ENCODE measurements at regions not wholly inside any gene's neighbourhood (a gene's known extent, or its start where the extent isn't known, plus 50 kb on each side); places are given as distances from the start of the nearest gene placed in this dataset.

- DNase-seq (ENCODE audit: low read depth in 4 of 4, low spot score in 3 of 4), result no peak
Measured at GRCh38 chr22:27080036-27080578, 422.7 kb downstream of the MIAT start.

DNA sequence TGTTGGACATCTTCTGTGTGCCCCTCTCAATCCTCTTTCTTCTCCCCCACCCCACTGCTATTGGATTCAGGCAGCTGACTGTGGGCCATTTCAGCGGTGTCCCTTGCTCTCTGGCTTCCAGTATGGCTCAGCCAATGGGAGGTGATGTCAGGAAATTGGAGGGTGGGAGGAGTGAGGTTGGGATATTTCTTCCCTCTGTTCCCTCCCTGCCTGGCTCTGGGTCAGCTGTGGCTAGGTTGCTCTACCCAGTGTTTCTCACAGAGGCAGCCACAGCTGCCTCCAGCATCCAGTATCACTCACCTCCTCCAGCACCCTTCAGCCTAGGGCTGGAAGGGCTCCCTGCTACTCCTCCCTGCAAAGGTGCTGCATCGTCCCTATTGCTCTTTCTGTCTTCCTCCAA, 423.5 kb downstream of the MIAT start:
- no peak for DNase-seq (ENCODE audit: low read depth in 4 of 4, low spot score in 3 of 4)

DNA sequence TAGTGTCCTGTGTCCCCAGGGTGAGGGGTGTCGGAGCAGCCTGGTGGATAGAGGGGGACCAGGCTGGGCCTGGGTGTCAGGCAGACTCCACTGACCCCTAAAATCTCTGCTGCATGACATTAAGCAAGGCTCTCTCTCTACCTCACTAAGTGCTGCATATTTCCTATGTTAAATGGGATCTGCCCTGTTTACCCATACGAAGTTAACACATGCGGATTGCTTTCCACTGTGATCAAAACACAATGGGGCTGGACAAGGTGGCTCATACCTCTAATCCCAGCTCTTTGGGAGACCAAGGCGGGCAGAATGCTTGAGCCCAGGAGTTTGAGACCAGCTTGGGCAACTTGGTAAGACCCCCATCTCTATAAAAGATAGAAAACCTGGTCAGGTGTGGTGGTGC, 426.2 kb downstream of the MIAT start:
- DNase-seq (ENCODE audit: low read depth in 4 of 4, low spot score in 3 of 4), result no peak

GRCh38 chr22:27084130-27084529, 426.7 kb downstream of the MIAT start:
- DNase-seq (ENCODE audit: low read depth in 4 of 4, low spot score in 3 of 4), result no peak

DNA sequence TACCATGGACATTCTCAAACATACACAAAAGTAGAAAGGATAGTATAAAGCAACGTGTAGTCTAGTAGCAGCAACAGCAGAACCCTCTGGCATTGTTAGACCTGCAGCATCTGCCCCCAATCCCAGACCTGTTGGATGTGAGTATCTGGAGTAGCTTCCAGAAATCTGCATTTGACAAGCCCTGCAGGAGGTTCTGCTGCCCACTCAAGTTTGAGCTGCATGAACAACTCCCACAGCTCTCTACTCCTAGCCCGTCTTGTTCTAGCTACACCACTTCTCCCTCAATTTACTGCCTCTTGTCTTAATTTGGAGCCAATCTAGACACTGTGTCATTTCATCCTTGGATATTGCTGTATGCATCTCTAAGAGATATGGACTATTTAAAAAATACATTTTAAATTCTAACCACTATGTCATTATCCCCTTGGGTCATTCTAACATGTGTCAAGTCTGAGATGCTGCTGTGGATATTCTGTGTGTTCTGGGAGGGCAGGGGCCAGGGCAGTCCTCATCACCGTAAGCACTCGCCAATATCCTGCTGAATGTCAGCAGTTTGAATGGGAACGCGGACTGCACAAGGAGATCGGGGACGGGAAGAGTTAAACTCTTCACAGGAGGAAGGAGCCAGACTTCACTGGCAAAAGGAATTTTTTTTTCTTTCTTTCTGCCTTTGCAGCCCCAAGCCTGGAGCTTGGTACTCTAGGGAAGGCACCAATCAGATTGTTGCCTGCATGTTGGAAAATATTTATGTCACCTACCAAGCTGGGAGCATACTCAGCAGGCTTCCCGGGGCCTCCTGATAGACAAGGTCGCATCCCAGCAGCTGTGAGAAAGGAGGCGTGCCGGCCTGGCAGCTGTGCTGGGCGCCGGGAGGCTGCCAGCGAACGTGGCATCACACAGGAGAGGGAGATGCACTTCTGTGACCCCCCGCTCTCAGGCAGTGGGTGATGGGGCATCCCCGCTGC, 429.0 kb downstream of the MIAT start:
- no peak for DNase-seq (ENCODE audit: low read depth in 4 of 4, low spot score in 3 of 4)

- DNase-seq (ENCODE audit: low read depth in 4 of 4, low spot score in 3 of 4), result no peak
Measured at GRCh38 chr22:27087051-27087450, 429.7 kb downstream of the MIAT start.

- no peak for DNase-seq (ENCODE audit: low read depth in 4 of 4, low spot score in 3 of 4)
Measured at GRCh38 chr22:27088026-27088425, 430.6 kb downstream of the MIAT start.

- DNase-seq (ENCODE audit: low read depth in 4 of 4, low spot score in 3 of 4), result no peak
Measured at GRCh38 chr22:27089264-27089663, 431.9 kb downstream of the MIAT start.

DNA sequence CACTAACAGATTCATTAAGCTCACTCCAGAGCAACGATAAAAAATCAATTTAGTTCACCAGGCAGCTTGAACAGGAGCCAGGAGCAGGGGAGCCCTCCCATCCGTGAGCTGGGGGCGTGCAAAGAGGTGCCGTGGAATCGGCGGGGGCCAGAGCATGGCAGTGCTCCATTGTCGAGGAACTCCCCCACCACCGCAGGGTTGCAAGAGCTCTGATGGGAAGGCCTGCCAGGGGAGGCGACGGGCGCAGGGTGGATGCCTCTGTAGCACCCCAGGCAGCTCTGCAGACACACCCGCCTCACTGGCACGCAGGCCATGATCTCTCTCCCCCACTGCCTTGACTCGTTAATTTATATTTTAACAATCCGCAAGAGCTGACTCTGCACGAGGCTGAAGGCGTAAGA, 433.2 kb downstream of the MIAT start:
- no peak for DNase-seq (ENCODE audit: low read depth in 4 of 4, low spot score in 3 of 4)

GRCh38 chr22:27093422-27093821, 436.0 kb downstream of the MIAT start:
- no peak for DNase-seq (ENCODE audit: low read depth in 4 of 4, low spot score in 3 of 4)

- no peak for DNase-seq (ENCODE audit: low read depth in 4 of 4, low spot score in 3 of 4)
Measured at GRCh38 chr22:27094633-27095308, 437.4 kb downstream of the MIAT start.

DNA sequence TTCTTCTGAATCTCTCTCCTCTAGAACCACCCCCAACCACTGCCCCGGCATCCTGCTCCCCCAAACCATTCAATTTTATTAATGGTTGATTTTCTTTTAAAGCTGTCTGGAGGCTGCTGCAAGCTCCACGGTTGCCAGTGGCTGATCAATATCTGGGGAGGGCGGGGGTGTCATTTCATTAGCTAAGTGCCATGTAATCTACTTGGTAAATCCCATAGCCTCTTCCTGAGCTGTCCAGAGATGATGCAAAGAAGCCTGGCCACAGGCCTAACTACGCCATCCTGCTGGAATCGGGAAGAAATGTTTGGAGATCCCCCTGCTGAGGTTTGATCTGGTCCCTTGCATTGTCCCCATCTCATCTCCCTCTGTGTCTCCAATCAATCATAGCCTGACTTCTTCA, 440.1 kb downstream of the MIAT start:
- no peak for DNase-seq (ENCODE audit: low read depth in 4 of 4, low spot score in 3 of 4)

DNA sequence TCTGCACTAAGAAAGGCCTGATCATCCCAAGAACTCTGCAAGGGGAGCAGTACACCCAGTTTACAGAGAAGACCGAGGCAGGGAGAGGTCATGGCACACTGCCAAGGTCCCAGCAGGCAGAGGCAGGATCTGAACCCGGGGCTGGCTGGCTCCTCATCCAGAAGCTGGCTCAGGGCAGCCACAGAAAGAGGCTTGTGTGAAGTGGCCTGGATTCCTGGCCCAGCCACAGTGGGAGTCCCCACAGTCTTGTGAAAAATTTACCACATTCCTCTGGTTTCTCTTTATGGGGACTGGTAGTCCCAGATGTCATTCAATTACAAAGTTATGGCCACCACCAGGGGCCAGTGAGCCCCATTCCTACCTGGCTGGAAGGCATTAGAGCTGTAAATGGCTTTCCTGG, 440.5 kb downstream of the MIAT start:
- no peak for DNase-seq (ENCODE audit: low read depth in 4 of 4, low spot score in 3 of 4)

- no peak for DNase-seq (ENCODE audit: low read depth in 4 of 4, low spot score in 3 of 4)
Measured at GRCh38 chr22:27099946-27100722, 442.7 kb downstream of the MIAT start.

DNA sequence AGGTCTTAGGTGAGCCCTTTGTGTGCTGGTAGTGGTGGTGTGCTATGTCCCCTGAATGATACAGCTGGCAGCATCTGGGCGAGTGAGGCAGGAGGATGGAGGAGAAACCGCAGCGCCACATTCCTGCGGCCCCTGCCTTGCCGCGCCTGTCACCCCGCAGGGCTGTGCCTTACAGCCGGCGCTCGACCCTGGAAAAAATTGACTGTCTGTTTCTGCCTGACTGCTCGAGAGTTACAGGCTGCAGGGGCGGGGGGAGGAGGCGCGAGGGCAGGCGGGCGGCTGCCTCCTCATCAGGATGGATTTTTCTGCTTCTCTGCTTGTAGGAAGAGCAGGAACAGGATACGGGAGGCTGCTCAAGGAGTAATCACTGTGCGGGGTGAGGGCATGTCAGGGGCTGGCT, 443.4 kb downstream of the MIAT start:
- DNase-seq (ENCODE audit: low read depth in 4 of 4, low spot score in 3 of 4), result peak; percentile 44 to 70 (median 52)

DNA sequence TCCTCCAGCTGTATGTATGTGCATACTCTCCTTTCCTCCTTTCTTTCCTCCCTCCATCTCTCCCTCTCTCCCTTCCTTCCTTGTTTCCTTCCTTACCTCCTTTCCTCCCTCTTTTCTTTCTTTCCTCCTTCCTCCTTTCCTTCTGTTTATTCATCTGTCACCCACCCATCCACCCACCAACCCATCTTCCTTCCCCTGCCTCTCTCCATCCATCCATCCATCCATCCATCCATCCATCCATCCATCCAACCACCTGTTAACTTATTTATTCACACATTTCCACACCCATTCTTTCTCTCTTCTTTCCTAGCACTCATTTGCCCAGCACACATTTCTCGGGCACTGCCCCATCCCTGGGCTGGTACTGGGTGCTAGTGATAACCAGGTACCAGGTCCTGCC, 443.9 kb downstream of the MIAT start:
- DNase-seq (ENCODE audit: low read depth in 4 of 4, low spot score in 3 of 4), result no peak

DNA sequence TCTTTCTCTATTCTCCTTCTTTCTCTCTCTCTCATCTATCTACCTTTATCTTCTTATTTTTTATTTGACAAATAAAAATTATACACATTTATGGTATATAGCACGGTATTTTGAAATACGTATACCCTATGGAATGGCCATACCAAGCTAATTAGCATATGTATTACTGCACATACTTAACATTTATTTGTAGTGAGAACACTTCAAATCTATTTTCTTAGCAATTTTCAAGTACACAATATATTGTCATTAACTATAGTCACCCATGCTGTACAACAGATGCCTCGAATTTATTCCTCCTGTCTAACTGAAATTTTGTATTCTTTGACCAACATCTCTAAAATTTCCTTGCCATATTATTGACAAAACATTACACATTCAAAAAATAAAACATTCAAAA, 447.1 kb downstream of the MIAT start:
- no peak for DNase-seq (ENCODE audit: low read depth in 4 of 4, low spot score in 3 of 4)

DNA sequence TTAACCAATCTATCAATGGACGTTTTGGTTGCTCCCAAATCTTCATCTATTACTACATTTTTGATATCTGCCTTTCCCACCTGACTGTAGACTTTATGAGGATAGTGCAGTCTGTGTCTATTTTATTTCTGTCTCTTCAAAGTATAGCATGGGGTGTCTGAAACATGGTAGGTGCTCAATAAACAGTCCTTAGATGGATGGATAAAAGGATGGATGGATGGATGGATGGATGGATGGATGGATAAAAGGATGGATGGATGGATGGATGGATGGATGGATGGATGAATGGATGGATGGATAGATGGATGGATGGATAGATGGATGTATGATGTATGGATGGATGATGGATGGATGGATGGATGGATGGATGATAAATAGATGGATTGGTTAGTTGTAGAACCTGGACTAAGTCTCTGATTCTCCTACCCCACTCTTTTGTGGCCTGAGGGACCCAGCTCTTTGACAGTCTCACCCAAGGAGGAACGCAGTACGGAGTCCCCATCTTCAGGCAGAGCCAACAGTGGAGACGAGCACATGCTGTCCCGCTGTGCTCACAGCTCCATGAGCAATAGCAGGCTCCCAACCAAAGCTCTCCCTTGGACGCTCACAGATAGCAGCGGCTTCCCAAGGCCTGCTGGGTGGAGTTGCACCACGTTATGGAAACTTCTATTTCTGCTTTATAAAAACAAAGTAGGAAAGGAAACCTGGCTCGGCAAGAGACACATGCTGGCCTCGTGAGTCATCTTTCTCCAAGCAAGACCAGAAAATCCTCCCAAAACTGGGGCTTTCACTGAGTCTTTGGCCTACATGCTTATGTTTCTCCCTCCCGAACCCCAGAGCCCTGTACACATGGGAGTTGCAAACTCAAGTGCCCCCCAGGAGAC, 448.0 kb downstream of the MIAT start:
- no peak for DNase-seq (ENCODE audit: low read depth in 4 of 4, low spot score in 3 of 4)

DNA sequence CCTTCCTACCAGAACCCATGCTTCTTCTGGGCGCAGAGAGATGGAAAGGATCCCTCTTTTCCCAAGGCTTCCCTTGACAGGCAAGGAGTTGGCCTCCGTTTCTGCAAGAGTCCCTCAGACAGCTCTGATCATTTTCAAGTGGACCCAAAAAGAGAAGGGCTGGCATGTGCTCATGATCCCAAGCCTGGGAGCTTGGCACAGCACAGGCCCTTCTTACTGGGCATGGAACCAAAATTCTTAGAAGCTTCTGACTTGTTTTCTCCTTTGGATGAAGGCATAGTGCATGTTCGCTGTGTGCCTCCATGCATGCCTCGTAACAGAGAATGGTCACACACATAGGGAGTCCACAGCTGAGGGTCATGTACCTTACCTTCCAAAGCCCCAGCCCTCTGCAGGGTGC, 449.6 kb downstream of the MIAT start:
- DNase-seq (ENCODE audit: low read depth in 4 of 4, low spot score in 3 of 4), result no peak

- DNase-seq (ENCODE audit: low read depth in 4 of 4, low spot score in 3 of 4), result no peak
Measured at GRCh38 chr22:27107386-27107785, 450.0 kb downstream of the MIAT start.

All from left renal pelvis (tissue), 4 donors.